ENCODE measurements at regions not wholly inside any gene's neighbourhood (a gene's known extent, or its start where the extent isn't known, plus 50 kb on each side); places are given as distances from the start of the nearest gene placed in this dataset.

- Histone ChIP-seq H3K4me2 (ENCODE audit: low read depth, low read length, poor library complexity, severe bottlenecking) (no peak overlapping the region), H3K4me3 (ENCODE audit: low read length, poor library complexity, severe bottlenecking) (no peak overlapping the region), H3K9me3 (ENCODE audit: insufficient read depth, low read depth, low read length) (no peaks in the 10 kb centered on the region), H2AFZ (ENCODE audit: low read length) (no peak overlapping the region), H3F3A (ENCODE audit: low read depth) (no peaks in the 10 kb centered on the region), H3K9me2 (replicated peaks; ENCODE audit: low read depth, low read length) (no peaks in the 10 kb centered on the region), H3K4me1 (ENCODE audit: insufficient read depth, low read length, poor library complexity, severe bottlenecking) (peaks cover 20% of the 10 kb centered on the region), H3K36me3 (ENCODE audit: insufficient read depth, low read length) (no peaks in the 10 kb centered on the region), H3K79me2 (ENCODE audit: insufficient read depth, low read length) (no peaks in the 10 kb centered on the region), H3K9ac (ENCODE audit: low read depth, low read length, poor library complexity, severe bottlenecking) (no peak overlapping the region), H4K20me1 (ENCODE audit: insufficient read depth, low read length, poor library complexity, severe bottlenecking) (no peaks in the 10 kb centered on the region), H3K27me3 (ENCODE audit: insufficient read depth, low read length, poor library complexity, severe bottlenecking) (peaks cover 38% of the 10 kb centered on the region)
- TF ChIP-seq CTCF (conservative IDR thresholded peaks at IDR 0.05; ENCODE audit: low read length) (no peak), EZH2phosphoT487 (IDR thresholded peaks at IDR 0.05; ENCODE audit: borderline replicate concordance) (no peak)
These were observed 64.8 kb upstream of the SLC1A1 start for GRCh38 chr9:4425319-4426045.

- H3K4me3 ChIP-seq (ENCODE audit: low read length, poor library complexity, severe bottlenecking): no peak overlapping the region
- H3K4me1 ChIP-seq (ENCODE audit: insufficient read depth, low read length, poor library complexity, severe bottlenecking): peaks cover 20% of the 10 kb centered on the region
- no peaks in the 10 kb centered on the region for H4K20me1 ChIP-seq (ENCODE audit: insufficient read depth, low read length, poor library complexity, severe bottlenecking)
- H3K9me2 ChIP-seq (replicated peaks; ENCODE audit: low read depth, low read length): no peaks in the 10 kb centered on the region
- H3K9me3 ChIP-seq (ENCODE audit: insufficient read depth, low read depth, low read length): no peaks in the 10 kb centered on the region
- no peak overlapping the region for H3K9ac ChIP-seq (ENCODE audit: low read depth, low read length, poor library complexity, severe bottlenecking)
- TF ChIP-seq CTCF (conservative IDR thresholded peaks at IDR 0.05; ENCODE audit: low read length): no peak
- TF ChIP-seq EZH2phosphoT487 (IDR thresholded peaks at IDR 0.05; ENCODE audit: borderline replicate concordance): no peak
- no peak overlapping the region for H3K4me2 ChIP-seq (ENCODE audit: low read depth, low read length, poor library complexity, severe bottlenecking)
- no peaks in the 10 kb centered on the region for H3K36me3 ChIP-seq (ENCODE audit: insufficient read depth, low read length)
- peaks cover 42% of the 10 kb centered on the region for H3K27me3 ChIP-seq (ENCODE audit: insufficient read depth, low read length, poor library complexity, severe bottlenecking)
- H3F3A ChIP-seq (ENCODE audit: low read depth): no peaks in the 10 kb centered on the region
- no peaks in the 10 kb centered on the region for H3K79me2 ChIP-seq (ENCODE audit: insufficient read depth, low read length)
- no peak overlapping the region for H2AFZ ChIP-seq (ENCODE audit: low read length)
These were observed 65.4 kb upstream of the SLC1A1 start for GRCh38 chr9:4424891-4425290.

GRCh38 chr9:4424038-4424437 is 66.2 kb upstream of the SLC1A1 start:
- H3F3A ChIP-seq (ENCODE audit: low read depth): no peaks in the 10 kb centered on the region
- peaks cover 42% of the 10 kb centered on the region for H3K27me3 ChIP-seq (ENCODE audit: insufficient read depth, low read length, poor library complexity, severe bottlenecking)
- no peak overlapping the region for H3K4me2 ChIP-seq (ENCODE audit: low read depth, low read length, poor library complexity, severe bottlenecking)
- H3K9me3 ChIP-seq (ENCODE audit: insufficient read depth, low read depth, low read length): no peaks in the 10 kb centered on the region
- no peak for TF ChIP-seq CTCF (conservative IDR thresholded peaks at IDR 0.05; ENCODE audit: low read length)
- no peak for TF ChIP-seq EZH2phosphoT487 (IDR thresholded peaks at IDR 0.05; ENCODE audit: borderline replicate concordance)
- H3K9me2 ChIP-seq (replicated peaks; ENCODE audit: low read depth, low read length): no peaks in the 10 kb centered on the region
- H3K9ac ChIP-seq (ENCODE audit: low read depth, low read length, poor library complexity, severe bottlenecking): no peak overlapping the region
- no peaks in the 10 kb centered on the region for H3K79me2 ChIP-seq (ENCODE audit: insufficient read depth, low read length)
- H3K4me3 ChIP-seq (ENCODE audit: low read length, poor library complexity, severe bottlenecking): no peak overlapping the region
- H2AFZ ChIP-seq (ENCODE audit: low read length): no peak overlapping the region
- H4K20me1 ChIP-seq (ENCODE audit: insufficient read depth, low read length, poor library complexity, severe bottlenecking): no peaks in the 10 kb centered on the region
- H3K4me1 ChIP-seq (ENCODE audit: insufficient read depth, low read length, poor library complexity, severe bottlenecking): peaks cover 20% of the 10 kb centered on the region
- no peaks in the 10 kb centered on the region for H3K36me3 ChIP-seq (ENCODE audit: insufficient read depth, low read length)

Data from Loucy (cell line).